ENCODE measurements at regions not wholly inside any gene's neighbourhood (a gene's known extent, or its start where the extent isn't known, plus 50 kb on each side); places are given as distances from the start of the nearest gene placed in this dataset.
"Not testable (repeated sequence)": the region's sequence is repeated elsewhere in the genome, so short reads cannot be mapped to it uniquely, and the experiment has no call there.

- H3K9me3 Mint-ChIP-seq, result peaks cover 22% of the 10 kb centered on the region
- H3K4me1 Mint-ChIP-seq (ENCODE audit: low read depth), result no peaks in the 10 kb centered on the region
- intact Hi-C loops (cut with micrococcal nuclease), result no loop called here
- H3K27me3 Mint-ChIP-seq, result peaks cover 27% of the 10 kb centered on the region
- no peak overlapping the region for H3K27ac Mint-ChIP-seq
- no peak overlapping the region for H3K4me3 Mint-ChIP-seq
- peaks cover 3% of the 10 kb centered on the region for H3K36me3 Mint-ChIP-seq (ENCODE audit: low read depth)
These were observed 109.5 kb upstream of the NAP1L1 start for GRCh38 chr12:76193961-76194360.

- Mint-ChIP-seq H3K9me3 (peaks cover 7% of the 10 kb centered on the region), H3K4me1 (ENCODE audit: low read depth) (no peaks in the 10 kb centered on the region), H3K4me3 (no peak overlapping the region), H3K27me3 (peaks cover 29% of the 10 kb centered on the region), H3K27ac (no peak overlapping the region), H3K36me3 (ENCODE audit: low read depth) (no peaks in the 10 kb centered on the region)
- intact Hi-C loops (cut with micrococcal nuclease), result no loop called here
These were observed 107.9 kb upstream of the NAP1L1 start for GRCh38 chr12:76192416-76192815.

DNA sequence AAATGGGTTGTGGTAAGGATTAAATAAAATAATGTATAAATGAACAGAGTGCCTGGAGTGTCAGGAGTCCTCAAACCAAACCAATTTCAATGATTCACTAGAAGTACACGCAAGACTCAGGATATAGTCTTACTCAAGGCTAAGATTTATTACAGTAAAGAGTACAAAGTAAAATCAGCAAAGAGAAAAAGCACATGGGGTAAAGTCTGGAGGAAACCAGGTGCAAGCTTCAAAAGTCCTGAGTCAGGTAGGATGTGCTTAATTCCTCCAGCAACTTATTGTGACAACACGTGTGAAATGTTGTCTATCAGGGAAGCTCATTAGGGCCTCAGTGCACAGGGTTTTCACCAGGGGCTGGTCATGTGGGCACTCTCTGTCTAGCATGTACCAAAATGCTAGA is 105.8 kb upstream of the NAP1L1 start:
- Mint-ChIP-seq H3K9me3 (no peaks in the 10 kb centered on the region), H3K27me3 (peaks cover 33% of the 10 kb centered on the region), H3K4me1 (ENCODE audit: low read depth) (peaks cover 11% of the 10 kb centered on the region), H3K36me3 (ENCODE audit: low read depth) (no peaks in the 10 kb centered on the region), H3K27ac (no peak overlapping the region), H3K4me3 (no peak overlapping the region)
- intact Hi-C loops (cut with micrococcal nuclease), result no loop called here

DNA sequence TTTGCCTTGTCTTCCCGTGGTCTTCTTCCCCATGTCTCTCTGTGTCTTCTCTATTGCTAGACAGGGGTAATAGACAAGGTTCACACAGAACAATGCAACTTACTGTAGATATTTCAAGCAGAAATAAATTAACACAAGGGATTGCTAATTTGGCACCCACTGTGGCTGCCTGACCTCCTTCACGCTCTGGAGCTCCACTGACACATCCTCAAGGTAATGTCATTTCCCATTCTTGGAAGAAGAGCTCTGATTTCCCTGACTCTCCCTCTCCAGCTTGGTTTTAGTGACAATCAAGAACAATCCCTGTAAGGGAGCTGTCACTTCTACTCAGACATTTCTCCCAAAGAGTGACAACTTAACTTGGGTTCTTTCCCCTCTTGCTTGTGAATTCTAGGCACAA is 105.4 kb upstream of the NAP1L1 start:
- H3K27ac Mint-ChIP-seq, result no peak overlapping the region
- H3K4me3 Mint-ChIP-seq, result no peak overlapping the region
- peaks cover 11% of the 10 kb centered on the region for H3K4me1 Mint-ChIP-seq (ENCODE audit: low read depth)
- H3K36me3 Mint-ChIP-seq (ENCODE audit: low read depth), result no peaks in the 10 kb centered on the region
- no peaks in the 10 kb centered on the region for H3K9me3 Mint-ChIP-seq
- peaks cover 31% of the 10 kb centered on the region for H3K27me3 Mint-ChIP-seq
- intact Hi-C loops (cut with micrococcal nuclease), result no loop called here

- H3K4me1 Mint-ChIP-seq (ENCODE audit: low read depth), result peaks cover 27% of the 10 kb centered on the region
- H3K27ac Mint-ChIP-seq, result no peak overlapping the region
- no peaks in the 10 kb centered on the region for H3K36me3 Mint-ChIP-seq (ENCODE audit: low read depth)
- no peak overlapping the region for H3K4me3 Mint-ChIP-seq
- H3K9me3 Mint-ChIP-seq, result no peaks in the 10 kb centered on the region
- intact Hi-C loops (cut with micrococcal nuclease), result no loop called here
- peaks cover 28% of the 10 kb centered on the region for H3K27me3 Mint-ChIP-seq
These were observed 102.7 kb upstream of the NAP1L1 start for GRCh38 chr12:76187177-76187576.

DNA sequence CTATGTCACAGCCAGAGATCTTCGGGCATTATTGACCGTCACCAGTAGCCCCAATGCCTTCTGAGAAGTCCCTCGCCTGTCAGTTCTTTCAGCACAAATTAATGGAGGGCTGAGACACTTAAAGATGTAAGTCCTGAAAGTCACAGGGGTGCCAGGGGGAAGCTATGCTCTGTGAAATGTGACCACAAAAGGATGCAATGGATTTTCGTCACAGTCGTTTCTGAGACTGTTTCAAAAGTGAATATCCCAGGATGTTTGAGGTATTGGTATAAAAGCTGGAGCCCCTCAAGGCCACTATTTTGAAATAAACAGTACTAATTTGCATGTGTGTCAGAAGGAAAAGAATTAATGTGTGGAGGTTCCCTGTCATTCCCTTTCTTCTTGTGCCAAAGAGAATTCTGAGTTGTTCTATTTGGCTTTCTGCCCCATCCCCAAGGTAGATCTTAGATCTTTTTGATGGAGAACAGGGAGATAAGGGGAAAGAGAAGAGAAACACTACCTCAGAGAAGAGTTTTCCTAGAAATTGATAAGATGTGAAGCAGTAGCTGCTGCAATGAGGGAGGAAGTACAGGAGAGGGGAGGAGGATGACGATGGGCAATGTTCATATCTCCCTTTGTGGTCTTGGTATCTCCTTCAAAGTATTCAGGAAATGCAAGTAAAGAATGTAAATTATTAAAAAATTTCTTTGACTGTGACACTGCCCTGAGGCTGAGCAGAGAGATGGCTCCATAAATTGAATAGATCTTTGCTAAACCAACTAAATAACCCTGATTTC is 101.8 kb upstream of the NAP1L1 start:
- Mint-ChIP-seq H3K4me3 (no peak overlapping the region), H3K27me3 (peaks cover 28% of the 10 kb centered on the region), H3K27ac (no peak overlapping the region), H3K36me3 (ENCODE audit: low read depth) (no peaks in the 10 kb centered on the region), H3K4me1 (ENCODE audit: low read depth) (peaks cover 27% of the 10 kb centered on the region), H3K9me3 (peaks cover 1% of the 10 kb centered on the region)
- intact Hi-C loops (cut with micrococcal nuclease), result no loop called here

- peaks cover 30% of the 10 kb centered on the region for H3K27me3 Mint-ChIP-seq
- peaks cover 34% of the 10 kb centered on the region for H3K4me1 Mint-ChIP-seq (ENCODE audit: low read depth)
- no peaks in the 10 kb centered on the region for H3K36me3 Mint-ChIP-seq (ENCODE audit: low read depth)
- H3K9me3 Mint-ChIP-seq, result peaks cover 9% of the 10 kb centered on the region
- no peak overlapping the region for H3K4me3 Mint-ChIP-seq
- intact Hi-C loops (cut with micrococcal nuclease), result no loop called here
- H3K27ac Mint-ChIP-seq, result no peak overlapping the region
These were observed 99.1 kb upstream of the NAP1L1 start for GRCh38 chr12:76183459-76184186.

GRCh38 chr12:76180401-76181277 is 96.2 kb upstream of the NAP1L1 start:
- H3K4me1 Mint-ChIP-seq (ENCODE audit: low read depth), result peaks cover 33% of the 10 kb centered on the region
- intact Hi-C loops (cut with micrococcal nuclease), result no loop called here
- peaks cover 18% of the 10 kb centered on the region for H3K27me3 Mint-ChIP-seq
- H3K27ac Mint-ChIP-seq, result peak overlapping the region; percentile 23
- H3K4me3 Mint-ChIP-seq, result no peak overlapping the region
- no peaks in the 10 kb centered on the region for H3K36me3 Mint-ChIP-seq (ENCODE audit: low read depth)
- H3K9me3 Mint-ChIP-seq, result peaks cover 9% of the 10 kb centered on the region

DNA sequence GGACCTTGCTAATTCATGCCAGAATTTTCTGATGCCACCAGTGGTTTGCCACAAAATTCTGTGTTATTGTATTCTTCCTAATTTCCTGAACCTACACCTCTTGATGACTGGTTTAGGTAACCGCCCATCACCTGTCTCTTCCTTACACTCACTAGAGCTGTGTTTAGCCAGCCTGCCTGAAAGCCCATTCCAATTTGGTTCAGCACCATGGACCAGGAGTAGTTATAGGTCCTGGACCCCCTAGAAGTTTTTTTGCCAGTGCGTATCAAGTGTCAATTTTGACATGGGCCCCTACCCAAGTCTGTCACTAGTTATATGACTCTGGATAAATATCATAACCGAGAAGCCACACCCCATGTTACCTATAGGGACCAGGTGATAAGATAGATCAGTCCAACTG is 94.0 kb upstream of the NAP1L1 start:
- Mint-ChIP-seq H3K36me3 (ENCODE audit: low read depth) (no peaks in the 10 kb centered on the region), H3K27ac (no peak overlapping the region), H3K4me1 (ENCODE audit: low read depth) (peaks cover 29% of the 10 kb centered on the region), H3K9me3 (peaks cover 9% of the 10 kb centered on the region), H3K27me3 (peaks cover 14% of the 10 kb centered on the region), H3K4me3 (no peak overlapping the region)
- intact Hi-C loops (cut with micrococcal nuclease), result loop anchor here (10.0 kb wide), 1 partner anchor 204 kb away; no protein-coding TSS in a partner anchor

- H3K27me3 Mint-ChIP-seq, result peaks cover 14% of the 10 kb centered on the region
- H3K27ac Mint-ChIP-seq, result no peak overlapping the region
- H3K4me3 Mint-ChIP-seq, result no peak overlapping the region
- no peaks in the 10 kb centered on the region for H3K36me3 Mint-ChIP-seq (ENCODE audit: low read depth)
- peaks cover 9% of the 10 kb centered on the region for H3K9me3 Mint-ChIP-seq
- H3K4me1 Mint-ChIP-seq (ENCODE audit: low read depth), result peaks cover 29% of the 10 kb centered on the region
- intact Hi-C loops (cut with micrococcal nuclease), result loop anchor here (10.0 kb wide), 1 partner anchor 203 kb away; no protein-coding TSS in a partner anchor
These were observed 93.3 kb upstream of the NAP1L1 start for GRCh38 chr12:76177821-76178220.

DNA sequence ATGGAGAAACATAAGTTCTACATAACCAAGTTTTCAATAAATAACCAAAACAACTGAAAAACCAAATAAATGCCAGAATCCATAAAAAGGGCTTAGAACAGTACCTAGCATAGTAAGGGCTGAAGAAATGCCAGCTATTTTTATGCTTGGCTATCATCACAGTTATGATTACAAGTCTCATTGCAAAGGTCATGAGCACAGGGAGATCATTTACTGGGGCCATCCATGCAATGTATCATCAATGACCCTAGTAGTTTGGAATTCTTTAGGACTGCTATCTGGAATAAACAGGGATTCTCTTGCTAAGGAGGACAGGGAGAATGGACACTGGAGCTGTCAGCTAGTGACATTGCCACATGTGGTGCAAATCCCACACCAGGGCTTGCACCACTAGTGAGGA is 92.5 kb upstream of the NAP1L1 start:
- H3K27ac Mint-ChIP-seq, result no peak overlapping the region
- H3K9me3 Mint-ChIP-seq, result peaks cover 9% of the 10 kb centered on the region
- H3K4me1 Mint-ChIP-seq (ENCODE audit: low read depth), result peaks cover 29% of the 10 kb centered on the region
- peaks cover 10% of the 10 kb centered on the region for H3K27me3 Mint-ChIP-seq
- H3K4me3 Mint-ChIP-seq, result no peak overlapping the region
- intact Hi-C loops (cut with micrococcal nuclease), result loop anchor here (10.0 kb wide), 1 partner anchor 202 kb away; no protein-coding TSS in a partner anchor
- no peaks in the 10 kb centered on the region for H3K36me3 Mint-ChIP-seq (ENCODE audit: low read depth)

DNA sequence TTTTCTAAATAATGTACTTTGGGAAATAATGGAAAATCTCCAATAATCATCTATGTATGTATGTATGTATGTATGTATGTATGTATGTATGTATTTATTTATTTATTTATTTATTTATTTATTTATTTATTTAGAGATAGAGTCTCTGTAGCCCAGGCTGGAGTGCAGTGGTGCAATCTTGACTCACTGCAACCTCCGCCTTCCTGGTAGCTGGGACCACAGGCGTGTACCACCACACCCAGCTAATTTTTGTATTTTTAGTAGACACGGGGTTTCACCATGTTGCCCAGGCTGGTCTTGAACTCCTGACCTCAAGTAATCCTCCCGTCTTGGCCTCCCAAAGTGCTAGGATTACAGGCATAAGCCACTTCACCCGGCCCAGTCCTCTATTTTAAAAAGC is 91.5 kb upstream of the NAP1L1 start:
- not testable (repeated sequence) for H3K9me3 Mint-ChIP-seq; H3K4me3 Mint-ChIP-seq; H3K36me3 Mint-ChIP-seq (ENCODE audit: low read depth); H3K27ac Mint-ChIP-seq; H3K27me3 Mint-ChIP-seq
- intact Hi-C loops (cut with micrococcal nuclease), result loop anchor here (10.0 kb wide), 1 partner anchor 201 kb away; no protein-coding TSS in a partner anchor
- H3K4me1 Mint-ChIP-seq (ENCODE audit: low read depth), result peaks cover 35% of the 10 kb centered on the region

DNA sequence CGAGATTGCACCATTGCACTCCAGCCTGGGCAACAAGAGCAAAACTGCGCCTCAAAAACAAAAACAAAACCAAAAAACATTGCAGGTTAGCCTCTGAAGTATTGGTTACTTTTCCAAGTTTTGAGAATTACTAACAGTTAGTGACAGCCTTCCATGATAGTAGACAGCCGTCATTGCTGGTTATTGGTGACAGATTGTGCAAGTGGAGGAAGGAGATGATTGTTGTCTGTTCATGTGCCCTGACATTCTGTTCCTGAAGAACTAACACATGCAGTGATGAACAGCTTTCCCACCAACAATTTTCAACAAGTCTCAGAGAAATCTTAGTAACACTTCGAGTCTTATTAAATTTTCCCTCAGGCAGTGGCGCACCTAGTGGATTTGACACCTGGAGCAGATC is 89.3 kb upstream of the NAP1L1 start:
- Mint-ChIP-seq H3K9me3 (no peaks in the 10 kb centered on the region), H3K4me1 (ENCODE audit: low read depth) (peaks cover 29% of the 10 kb centered on the region), H3K36me3 (ENCODE audit: low read depth) (no peaks in the 10 kb centered on the region), H3K27me3 (peaks cover 7% of the 10 kb centered on the region), H3K4me3 (no peak overlapping the region), H3K27ac (no peak overlapping the region)
- intact Hi-C loops (cut with micrococcal nuclease), result loop anchor here (2.0 to 10.0 kb wide), 3 partner anchors 15 to 199 kb away; partner anchors contain the start of gene BBS10
